ENCODE measurements at regions not wholly inside any gene's neighbourhood (a gene's known extent, or its start where the extent isn't known, plus 50 kb on each side); places are given as distances from the start of the nearest gene placed in this dataset.

- no peak overlapping the region for H3K4me2 ChIP-seq (ENCODE audit: low read length)
- no peaks in the 10 kb centered on the region for H4K20me1 ChIP-seq (ENCODE audit: insufficient read depth)
- H3F3A ChIP-seq (ENCODE audit: insufficient read depth, low read length, poor library complexity, severe bottlenecking): no peaks in the 10 kb centered on the region
- no peaks in the 10 kb centered on the region for H3K27me3 ChIP-seq (ENCODE audit: insufficient read depth, low read depth, low read length)
- TF ChIP-seq RAD21 (conservative IDR thresholded peaks at IDR 0.05): no peak
- TF ChIP-seq TAF1 (IDR thresholded peaks at IDR 0.05; ENCODE audit: low read depth): no peak
- TF ChIP-seq CTCF (IDR thresholded peaks at IDR 0.05; ENCODE audit: poor library complexity, severe bottlenecking): no peak
- no peak for TF ChIP-seq MXI1 (conservative IDR thresholded peaks at IDR 0.05; ENCODE audit: poor library complexity, severe bottlenecking)
- TF ChIP-seq REST (IDR thresholded peaks at IDR 0.05; ENCODE audit: borderline replicate concordance): no peak
- TF ChIP-seq POLR2AphosphoS5 (IDR thresholded peaks at IDR 0.05): no peak
- TF ChIP-seq EP300 (conservative IDR thresholded peaks at IDR 0.05; ENCODE audit: poor library complexity, severe bottlenecking): no peak
- TF ChIP-seq EZH2 (IDR thresholded peaks at IDR 0.05; ENCODE audit: borderline replicate concordance, insufficient read depth, low read length, poor library complexity, severe bottlenecking): no peak
- no peak for TF ChIP-seq SMC3 (conservative IDR thresholded peaks at IDR 0.05; ENCODE audit: poor library complexity)
- no peak overlapping the region for H3K9ac ChIP-seq (ENCODE audit: low read length)
- H3K79me2 ChIP-seq (replicated peaks; ENCODE audit: insufficient read depth, low read length): no peaks in the 10 kb centered on the region
- H3K27ac ChIP-seq (ENCODE audit: low read length): no peak overlapping the region
- H3K4me3 ChIP-seq (ENCODE audit: low read length): no peak overlapping the region
- H3K9me2 ChIP-seq (ENCODE audit: insufficient read depth, low read length): no peaks in the 10 kb centered on the region
- no peaks in the 10 kb centered on the region for H3K9me3 ChIP-seq (ENCODE audit: low read length)
- no peaks in the 10 kb centered on the region for H3K36me3 ChIP-seq (ENCODE audit: insufficient read depth, low read length)
- no peak overlapping the region for H2AFZ ChIP-seq (ENCODE audit: low read depth, low read length)
These were observed 981.0 kb upstream of the CITED2 start for GRCh38 chr6:140355476-140355875.

- H4K20me1 ChIP-seq (ENCODE audit: insufficient read depth): no peaks in the 10 kb centered on the region
- no peak overlapping the region for H3K4me3 ChIP-seq (ENCODE audit: low read length)
- no peaks in the 10 kb centered on the region for H3K9me2 ChIP-seq (ENCODE audit: insufficient read depth, low read length)
- no peaks in the 10 kb centered on the region for H3K9me3 ChIP-seq (ENCODE audit: low read length)
- H3K9ac ChIP-seq (ENCODE audit: low read length): no peak overlapping the region
- H3K36me3 ChIP-seq (ENCODE audit: insufficient read depth, low read length): no peaks in the 10 kb centered on the region
- H3K27me3 ChIP-seq (ENCODE audit: insufficient read depth, low read depth, low read length): no peaks in the 10 kb centered on the region
- no peak overlapping the region for H2AFZ ChIP-seq (ENCODE audit: low read depth, low read length)
- H3K79me2 ChIP-seq (replicated peaks; ENCODE audit: insufficient read depth, low read length): no peaks in the 10 kb centered on the region
- no peak overlapping the region for H3K4me2 ChIP-seq (ENCODE audit: low read length)
- H3F3A ChIP-seq (ENCODE audit: insufficient read depth, low read length, poor library complexity, severe bottlenecking): no peaks in the 10 kb centered on the region
- no peak overlapping the region for H3K27ac ChIP-seq (ENCODE audit: low read length)
- no peak for TF ChIP-seq RAD21 (conservative IDR thresholded peaks at IDR 0.05)
- TF ChIP-seq TAF1 (IDR thresholded peaks at IDR 0.05; ENCODE audit: low read depth): no peak
- no peak for TF ChIP-seq MXI1 (conservative IDR thresholded peaks at IDR 0.05; ENCODE audit: poor library complexity, severe bottlenecking)
- no peak for TF ChIP-seq REST (IDR thresholded peaks at IDR 0.05; ENCODE audit: borderline replicate concordance)
- TF ChIP-seq SMC3 (conservative IDR thresholded peaks at IDR 0.05; ENCODE audit: poor library complexity): no peak
- no peak for TF ChIP-seq EP300 (conservative IDR thresholded peaks at IDR 0.05; ENCODE audit: poor library complexity, severe bottlenecking)
- no peak for TF ChIP-seq CTCF (IDR thresholded peaks at IDR 0.05; ENCODE audit: poor library complexity, severe bottlenecking)
- TF ChIP-seq POLR2AphosphoS5 (IDR thresholded peaks at IDR 0.05): no peak
These were observed 979.8 kb upstream of the CITED2 start for GRCh38 chr6:140354296-140354695.

All from neural cell (in vitro differentiated cells).